B cell (primary cell): ENCODE measurements at regions not wholly inside any gene's neighbourhood (a gene's known extent, or its start where the extent isn't known, plus 50 kb on each side); places are given as distances from the start of the nearest gene placed in this dataset.

Source experiments
- ATAC-seq: fragments of 200-7000 bp; cut with Tn5 transposase; one replicate; pipeline ENCODE4 v1.10.0; 2021; ENCODE audit warnings: low read depth, mild to moderate bottlenecking, moderate number of reproducible peaks, moderate library complexity
- CTCF ChIA-PET: fragments of 350-600 bp; sonication (Branson Sonifier 250); formaldehyde crosslinking; loops from one replicate; lab custom pipeline; 2021; ENCODE audit warnings: antibody characterized with exemption, inconsistent platforms; lab: Charles Lee
- POLR2A ChIA-PET: fragments of 350-600 bp; sonication (Branson Sonifier 250); formaldehyde crosslinking; loops from one replicate; lab custom pipeline; 2021; ENCODE audit warnings: antibody characterized with exemption; lab: Charles Lee
- DNase-seq: peaks from one replicate; pipeline ENCODE4 v3.0.0; 2013
- H2AFZ ChIP-seq: 2 replicates; pipeline ENCODE4 v1.6.1; 2012; ENCODE audit warnings: mild to moderate bottlenecking, low read depth, low read length; ENCODE audit not compliant: insufficient read depth, poor library complexity, severe bottlenecking
- H3K27ac ChIP-seq, 2 donors: 1 replicate in 1 of 2; 2 replicates in 1 of 2; pipeline ENCODE4 v1.5.1; 2012 to 2013; ENCODE audit warnings: low read length in 2 of 2, mild to moderate bottlenecking in 2 of 2, moderate library complexity in 1 of 2
- H3K27me3 ChIP-seq, 4 experiments: fragments of 200-600 bp in 1 of 4; sonication (generic) in 1 of 4; replicated peaks in 1 of 4; 1 replicate in 2 of 4; 2 replicates in 2 of 4; pipeline versions ENCODE4 v1.6.1 to v1.7.0; 2013 to 2016; ENCODE audit warnings: low read length in 3 of 4, mild to moderate bottlenecking in 2 of 4, mixed read lengths in 1 of 4, moderate library complexity in 1 of 4; ENCODE audit not compliant: insufficient read depth in 4 of 4, control insufficient read depth in 3 of 4; ENCODE audit errors: control extremely low read depth in 1 of 4
- H3K36me3 ChIP-seq, 2 experiments: replicated peaks in 1 of 2; 1 replicate in 1 of 2; 2 replicates in 1 of 2; pipeline versions ENCODE4 v1.6.1 to v1.7.1; 2013; ENCODE audit warnings: low read length in 1 of 2; ENCODE audit not compliant: insufficient read depth in 2 of 2, control insufficient read depth in 1 of 2; ENCODE audit errors: control extremely low read depth in 1 of 2, extremely low read depth in 1 of 2
- H3K4me1 ChIP-seq, 2 donors: fragments of 200-600 bp in 1 of 2; sonication (generic) in 1 of 2; 1 replicate in 1 of 2; 2 replicates in 1 of 2; pipeline versions ENCODE4 v1.5.1 to v1.6.1; 2013 to 2017; ENCODE audit warnings: low read length in 2 of 2; ENCODE audit not compliant: control insufficient read depth in 2 of 2, insufficient read depth in 2 of 2
- H3K4me2 ChIP-seq: replicated peaks from 2 replicates; pipeline ENCODE3; 2012; ENCODE audit warnings: mild to moderate bottlenecking, low read depth, low read length; ENCODE audit not compliant: poor library complexity, severe bottlenecking
- H3K4me3 ChIP-seq, 5 experiments: fragments of 200-600 bp in 1 of 5; sonication (generic) in 1 of 5; 1 replicate in 3 of 5; 2 replicates in 2 of 5; pipeline versions ENCODE4 v1.5.1 to v1.7.0; 2011 to 2016; ENCODE audit warnings: low read length in 4 of 5, mild to moderate bottlenecking in 4 of 5, low read depth in 2 of 5, control low read depth in 1 of 5, moderate library complexity in 1 of 5; ENCODE audit not compliant: insufficient read depth in 1 of 5; ENCODE audit errors: control extremely low read depth in 1 of 5, extremely low read depth in 1 of 5
- H3K79me2 ChIP-seq: fragments of 200-600 bp; sonication (generic); one replicate; pipeline ENCODE4 v1.6.0; 2016; ENCODE audit warnings: low read length; ENCODE audit not compliant: control insufficient read depth, insufficient read depth
- H3K9ac ChIP-seq: fragments of 200-600 bp; sonication (generic); 2 replicates; pipeline ENCODE4 v1.6.1; 2017; ENCODE audit warnings: mild to moderate bottlenecking, low read length, moderate library complexity
- H3K9me3 ChIP-seq, 3 donors: one replicate each; pipeline versions ENCODE4 v1.6.1 to v1.7.1; 2013; ENCODE audit warnings: low read length in 2 of 3; ENCODE audit not compliant: control insufficient read depth in 2 of 3, insufficient read depth in 1 of 3; ENCODE audit errors: control extremely low read depth in 1 of 3
- H4K20me1 ChIP-seq: 2 replicates; pipeline ENCODE4 v1.6.0; 2012; ENCODE audit warnings: mild to moderate bottlenecking, low read length; ENCODE audit not compliant: insufficient read depth, control insufficient read depth, poor library complexity, severe bottlenecking
- H3K27ac Mint-ChIP-seq: one replicate; pipeline ENCODE4 v1.8.0; 2021; ENCODE audit warnings: mixed read lengths
- H3K27me3 Mint-ChIP-seq: one replicate; pipeline ENCODE4 v1.8.0; 2021; ENCODE audit warnings: mixed read lengths
- H3K4me1 Mint-ChIP-seq: one replicate; pipeline ENCODE4 v1.8.0; 2021; ENCODE audit warnings: mixed read lengths
- H3K4me3 Mint-ChIP-seq: one replicate; pipeline ENCODE4 v1.8.0; 2021; ENCODE audit warnings: mixed read lengths
- H3K9me3 Mint-ChIP-seq: one replicate; pipeline ENCODE4 v1.8.0; 2022; ENCODE audit warnings: mixed read lengths; ENCODE audit not compliant: insufficient read depth
- EZH2 ChIP-seq: IDR thresholded peaks from 2 replicates; pipeline ENCODE4 v1.6.1; 2012; ENCODE audit warnings: borderline replicate concordance, low read depth, mild to moderate bottlenecking, moderate library complexity, low read length; ENCODE audit not compliant: insufficient read depth, poor library complexity, severe bottlenecking
- WGBS: methylation state at CpG from one replicate; pipeline ENCODE4 v1.1.5; 2013; ENCODE audit warnings: missing lambda C conversion rate; ENCODE audit not compliant: insufficient coverage; 5-methylcytosine and 5-hydroxymethylcytosine counted together
- intact Hi-C: fragments of 100-400 bp; cut with micrococcal nuclease; formaldehyde crosslinking; loops from one replicate; pipeline ENCODE4 v1.10.0; 2022
- TF ChIP-seq, protein P1 (sequence below): fragments of 200-600 bp; IDR thresholded peaks from one replicate; pipeline ENCODE4 v1.8.0; 2022; ENCODE audit warnings: antibody characterized with exemption, mild to moderate bottlenecking

DNA sequence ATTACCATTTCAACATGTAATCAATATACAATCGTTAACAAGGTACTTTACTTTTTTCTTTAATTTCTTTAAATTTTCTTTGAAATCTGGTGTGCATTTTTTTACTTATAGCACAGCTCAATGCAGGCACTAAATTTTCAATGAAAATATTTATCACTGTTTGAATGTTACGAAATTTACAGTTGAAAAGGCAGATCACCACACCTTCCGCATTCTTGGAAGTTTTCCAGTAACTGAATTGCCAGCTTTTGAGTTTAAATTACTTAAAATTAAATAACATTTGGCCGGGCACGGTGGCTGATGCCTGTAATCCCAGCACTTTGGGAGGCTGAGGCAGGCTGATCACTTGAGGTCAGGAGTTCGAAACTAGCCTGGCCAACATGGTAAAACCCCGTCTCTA is 309.9 kb downstream of the BMP7 start:
- 80% methylated on average over 4 of the region's 7 CpGs for WGBS
- ATAC-seq (no peak), DNase-seq (no peak)
- H3K27ac ChIP-seq: no peak overlapping the region
- Mint-ChIP-seq H3K9me3 (no peaks in the 10 kb centered on the region), H3K27me3 (peaks cover 15% of the 10 kb centered on the region), H3K27ac (no peak overlapping the region), H3K4me1 (no peaks in the 10 kb centered on the region), H3K4me3 (no peak overlapping the region)
- ChIA-PET POLR2A (no interaction called here), CTCF (no interaction called here)
- H4K20me1 ChIP-seq: no peaks in the 10 kb centered on the region
- intact Hi-C loops: no loop called here
- H3K36me3 ChIP-seq: no peaks in the 10 kb centered on the region
- peaks cover 0 to 17% (median 0%) of the 10 kb centered on the region in 4 experiments for H3K27me3 ChIP-seq
- no peak overlapping the region for H3K4me2 ChIP-seq
- H3K9me3 ChIP-seq: peaks cover 0 to 9% (median 0%) of the 10 kb centered on the region in 3 donors
- TF ChIP-seq EZH2: no peak
- TF ChIP-seq, protein P1, sequence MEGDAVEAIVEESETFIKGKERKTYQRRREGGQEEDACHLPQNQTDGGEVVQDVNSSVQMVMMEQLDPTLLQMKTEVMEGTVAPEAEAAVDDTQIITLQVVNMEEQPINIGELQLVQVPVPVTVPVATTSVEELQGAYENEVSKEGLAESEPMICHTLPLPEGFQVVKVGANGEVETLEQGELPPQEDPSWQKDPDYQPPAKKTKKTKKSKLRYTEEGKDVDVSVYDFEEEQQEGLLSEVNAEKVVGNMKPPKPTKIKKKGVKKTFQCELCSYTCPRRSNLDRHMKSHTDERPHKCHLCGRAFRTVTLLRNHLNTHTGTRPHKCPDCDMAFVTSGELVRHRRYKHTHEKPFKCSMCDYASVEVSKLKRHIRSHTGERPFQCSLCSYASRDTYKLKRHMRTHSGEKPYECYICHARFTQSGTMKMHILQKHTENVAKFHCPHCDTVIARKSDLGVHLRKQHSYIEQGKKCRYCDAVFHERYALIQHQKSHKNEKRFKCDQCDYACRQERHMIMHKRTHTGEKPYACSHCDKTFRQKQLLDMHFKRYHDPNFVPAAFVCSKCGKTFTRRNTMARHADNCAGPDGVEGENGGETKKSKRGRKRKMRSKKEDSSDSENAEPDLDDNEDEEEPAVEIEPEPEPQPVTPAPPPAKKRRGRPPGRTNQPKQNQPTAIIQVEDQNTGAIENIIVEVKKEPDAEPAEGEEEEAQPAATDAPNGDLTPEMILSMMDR: no peak
- H3K4me1 ChIP-seq: no peaks in the 10 kb centered on the region
- H3K79me2 ChIP-seq: no peaks in the 10 kb centered on the region
- no peak overlapping the region for H2AFZ ChIP-seq
- no peak overlapping the region for H3K4me3 ChIP-seq
- no peak overlapping the region for H3K9ac ChIP-seq

DNA sequence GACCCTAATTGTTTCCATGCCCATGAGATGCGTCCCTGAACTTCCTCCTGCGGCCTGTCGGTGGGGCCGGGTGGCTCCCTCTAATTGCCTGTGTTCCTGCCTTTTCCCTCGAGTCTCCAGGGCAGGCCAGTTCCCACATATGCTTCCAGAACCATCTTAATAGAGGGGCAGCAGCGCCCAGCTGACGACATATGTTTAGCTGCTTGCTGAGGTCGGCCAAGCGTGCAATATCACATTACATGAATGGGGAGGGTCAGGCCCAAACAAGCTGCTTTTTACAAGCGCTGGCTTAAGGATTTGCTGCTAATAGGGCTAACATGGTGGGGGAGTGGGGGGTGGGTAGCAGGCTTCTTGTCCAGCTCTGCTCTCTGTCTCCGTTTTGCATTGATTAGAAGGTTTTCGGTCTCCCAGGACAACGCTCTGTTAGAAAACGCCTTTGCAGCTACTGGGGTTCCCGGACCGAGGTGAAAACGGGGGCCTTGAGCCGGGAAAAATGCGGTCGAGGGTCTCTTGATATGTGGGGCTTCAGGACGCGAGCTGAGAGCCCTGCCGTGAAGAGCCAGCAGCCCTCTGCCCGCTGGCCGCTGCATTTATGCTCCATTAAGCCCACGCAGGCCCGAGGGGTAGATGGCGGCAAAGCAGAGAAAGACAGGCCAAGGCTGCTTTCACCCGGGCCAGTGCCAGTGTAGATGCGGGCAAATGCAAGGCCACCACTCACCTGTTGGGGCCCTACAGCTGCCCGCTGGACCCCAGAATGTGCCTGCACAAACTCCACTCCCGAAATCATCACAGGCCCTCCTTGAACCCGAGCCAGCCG is 308.5 kb downstream of the BMP7 start:
- ChIA-PET CTCF (no interaction called here), POLR2A (no interaction called here)
- no peaks in the 10 kb centered on the region for H3K4me1 Mint-ChIP-seq
- TF ChIP-seq, protein P1: no peak
- TF ChIP-seq EZH2: no peak
- Histone ChIP-seq H3K4me2 (no peak overlapping the region), H3K36me3 (no peaks in the 10 kb centered on the region), H4K20me1 (no peaks in the 10 kb centered on the region), H2AFZ (no peak overlapping the region), H3K9ac (no peak overlapping the region), H3K4me3 (no peak overlapping the region), H3K27me3 (peaks cover 0 to 17% (median 0%) of the 10 kb centered on the region in 4 experiments), H3K79me2 (no peaks in the 10 kb centered on the region), H3K4me1 (no peaks in the 10 kb centered on the region), H3K9me3 (peaks cover 0 to 12% (median 0%) of the 10 kb centered on the region in 3 donors), H3K27ac (no peak overlapping the region)
- H3K27me3 Mint-ChIP-seq: peaks cover 20% of the 10 kb centered on the region
- ATAC-seq: no peak
- intact Hi-C loops: no loop called here
- WGBS: 61% methylated on average over 34 of the region's 34 CpGs
- no peaks in the 10 kb centered on the region for H3K9me3 Mint-ChIP-seq
- DNase-seq: no peak
- H3K4me3 Mint-ChIP-seq: no peak overlapping the region
- no peak overlapping the region for H3K27ac Mint-ChIP-seq
